HG02798 (cell line): ENCODE measurements at regions not wholly inside any gene's neighbourhood (a gene's known extent, or its start where the extent isn't known, plus 50 kb on each side); places are given as distances from the start of the nearest gene placed in this dataset.

ENCODE experiments used
- ATAC-seq: cut with Tn5 transposase; IDR thresholded peaks from one replicate; pipeline ENCODE4 v1.9.1; 2021; ENCODE audit warnings: mild to moderate bottlenecking; ENCODE audit not compliant: unreplicated experiment, poor library complexity

DNA sequence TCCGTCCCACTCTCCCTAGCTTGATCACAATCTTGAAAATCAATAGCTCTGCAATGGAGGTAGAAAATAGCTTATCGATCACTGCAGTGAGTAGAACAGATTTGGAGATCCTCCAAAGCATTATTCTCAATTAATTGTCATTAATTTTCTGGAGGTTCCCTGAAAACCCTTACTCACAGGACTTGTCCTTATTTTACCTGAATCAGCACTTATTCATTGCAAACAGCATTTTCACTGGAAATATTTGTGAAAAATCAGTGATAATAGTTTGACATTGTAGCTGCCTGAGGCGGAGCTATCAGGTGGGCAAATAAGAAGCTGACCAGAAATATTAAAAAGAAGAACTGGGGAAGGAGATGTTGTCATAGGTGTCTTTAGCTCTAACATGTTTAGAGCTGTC is 294.6 kb upstream of the ZSWIM2 start:
- no peak for ATAC-seq

DNA sequence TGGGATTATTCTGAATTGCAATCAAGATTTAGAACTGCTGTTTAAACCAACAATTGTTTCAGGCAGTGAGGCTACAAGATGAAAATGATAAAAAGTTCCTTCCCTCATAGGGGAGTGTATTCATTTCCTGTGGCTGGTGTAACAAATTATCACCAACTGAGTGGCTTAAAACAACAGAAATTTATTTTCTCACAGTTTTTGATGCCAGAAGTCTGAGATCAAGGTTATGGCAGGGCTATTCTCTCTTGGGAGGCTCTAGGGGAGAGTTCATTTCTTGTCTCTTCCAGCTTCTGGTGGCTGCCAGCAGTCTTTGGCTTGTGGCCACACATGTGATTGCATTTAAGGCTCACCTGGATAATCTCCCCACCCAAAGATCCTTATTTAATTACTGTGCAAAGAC is 290.5 kb upstream of the ZSWIM2 start:
- no peak for ATAC-seq

DNA sequence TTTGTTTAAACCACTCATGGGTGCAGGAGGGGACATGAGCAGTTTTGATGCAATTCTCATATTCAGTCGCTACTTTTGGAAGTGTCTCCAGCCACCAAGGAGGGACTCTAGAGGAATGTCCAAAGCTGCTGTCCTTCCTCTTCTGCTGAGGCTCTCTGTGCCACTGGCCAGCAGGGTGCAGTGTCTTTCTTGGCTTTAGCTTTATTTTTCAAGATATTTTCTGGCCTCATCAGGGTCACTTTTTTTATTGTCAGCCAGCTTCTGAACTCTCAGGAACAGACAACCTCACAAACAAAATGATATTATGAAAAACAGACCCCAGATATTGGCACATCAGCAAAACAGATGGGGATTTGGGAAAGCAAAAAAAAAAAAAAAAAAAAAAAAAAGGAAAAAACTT is 289.3 kb upstream of the ZSWIM2 start:
- peak; percentile 68 for ATAC-seq

DNA sequence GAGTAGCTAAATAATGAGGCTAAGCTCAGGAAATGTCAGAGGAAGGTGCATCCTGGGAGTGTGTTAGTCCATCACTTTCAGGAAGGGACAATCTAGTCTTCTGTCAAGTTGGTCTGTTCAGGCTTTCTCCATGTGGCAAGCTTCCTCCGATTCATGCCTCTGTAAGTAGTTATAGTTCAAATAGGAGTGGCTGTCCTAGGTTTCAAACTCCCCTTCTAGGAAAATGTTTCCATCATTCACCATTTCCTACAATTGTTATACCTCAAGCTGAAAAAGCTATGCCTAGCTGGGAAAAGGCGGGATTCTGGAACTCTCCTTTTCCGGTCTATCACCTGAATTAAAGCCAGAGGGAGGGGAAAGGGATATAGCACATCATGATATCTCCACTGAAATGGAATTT is 287.7 kb upstream of the ZSWIM2 start:
- no peak for ATAC-seq

DNA sequence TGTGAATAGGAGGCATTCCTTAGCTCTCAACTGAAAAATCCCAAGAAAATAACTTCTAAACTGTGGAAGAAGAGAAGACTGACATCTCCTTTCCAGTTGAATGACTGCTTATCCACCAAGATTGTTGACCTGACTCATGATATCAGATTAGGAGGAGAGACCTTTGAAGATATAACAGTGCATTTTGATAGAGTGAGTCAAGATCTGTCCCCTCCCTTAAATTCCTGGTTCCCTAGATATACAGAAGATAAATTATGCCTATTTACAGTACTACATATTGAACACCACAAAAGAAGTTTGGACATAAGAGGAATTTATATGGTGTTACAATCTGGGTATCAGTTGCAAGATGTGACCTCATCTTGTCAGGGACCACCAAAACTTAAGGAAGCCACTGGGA is 285.3 kb upstream of the ZSWIM2 start:
- ATAC-seq: no peak

DNA sequence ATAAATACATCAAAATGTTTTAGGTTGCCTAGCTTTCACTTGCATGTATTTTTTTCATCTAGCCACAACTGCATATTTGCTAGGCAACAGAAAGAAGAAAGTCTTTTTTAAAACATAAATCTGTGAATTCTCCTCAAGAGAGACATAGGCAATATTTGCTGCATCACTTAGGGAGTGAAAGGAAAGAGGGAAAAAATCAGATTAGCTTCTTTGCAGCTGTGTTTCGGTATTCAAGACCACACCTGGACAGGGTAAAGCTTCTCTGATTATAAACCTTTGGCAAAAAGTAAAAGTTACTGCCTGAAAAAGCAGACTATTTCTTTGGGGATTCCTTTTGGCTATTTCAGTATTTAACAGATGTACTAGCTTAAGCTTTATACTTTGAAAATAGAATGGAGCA is 280.9 kb upstream of the ZSWIM2 start:
- ATAC-seq: no peak

DNA sequence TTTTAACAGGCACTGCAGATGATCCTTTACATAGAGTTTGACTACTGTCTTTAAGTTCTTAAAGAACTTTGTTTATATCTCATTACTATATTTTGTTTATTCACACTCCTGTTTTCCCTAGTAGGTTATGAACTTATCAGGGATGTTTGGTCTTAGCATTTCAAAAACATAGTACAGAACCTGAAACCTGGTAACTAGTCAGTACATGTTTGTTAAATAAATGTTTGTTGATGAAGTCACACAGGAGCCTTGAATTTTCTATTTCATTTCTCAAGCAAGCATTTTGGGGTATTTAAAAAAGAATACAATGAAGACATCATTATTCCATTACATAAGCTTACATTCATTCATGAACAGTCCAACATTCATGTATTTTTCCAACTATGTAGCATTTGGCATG is 280.3 kb upstream of the ZSWIM2 start:
- no peak for ATAC-seq

DNA sequence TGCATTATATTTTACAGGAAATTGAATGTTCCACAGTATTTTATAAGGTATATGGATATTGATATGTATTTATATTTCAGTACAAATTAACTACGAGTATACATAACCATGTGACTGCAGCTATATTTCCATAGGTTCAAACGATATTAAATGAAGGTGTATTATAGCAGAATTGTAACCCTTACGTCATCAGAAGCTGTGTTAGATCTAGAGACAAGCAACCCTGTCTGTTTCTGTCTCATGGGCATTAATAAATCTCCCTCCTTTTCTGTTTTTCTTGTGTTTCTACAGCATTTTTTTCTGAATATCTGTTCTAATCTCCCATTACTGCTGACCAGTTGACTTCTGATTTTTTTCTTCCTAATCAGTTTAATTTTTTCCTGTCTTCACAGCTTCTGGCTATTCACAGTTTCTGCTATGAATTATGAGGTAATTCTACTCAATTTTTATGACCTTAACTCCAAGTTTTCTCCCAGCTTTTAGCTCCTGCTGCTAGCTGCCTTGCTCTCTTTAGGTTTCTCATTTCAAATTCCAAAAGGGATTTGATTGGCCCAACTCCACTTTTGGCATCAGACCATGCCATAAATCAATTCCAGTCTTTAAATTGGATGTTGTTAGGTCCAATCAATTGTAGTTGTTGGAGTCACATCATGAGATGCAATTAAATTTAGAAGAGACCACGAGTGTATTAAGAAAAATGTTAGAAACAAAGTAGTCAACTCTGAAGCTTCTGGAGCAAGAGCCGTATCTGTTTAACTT is 277.5 kb upstream of the ZSWIM2 start:
- no peak for ATAC-seq

DNA sequence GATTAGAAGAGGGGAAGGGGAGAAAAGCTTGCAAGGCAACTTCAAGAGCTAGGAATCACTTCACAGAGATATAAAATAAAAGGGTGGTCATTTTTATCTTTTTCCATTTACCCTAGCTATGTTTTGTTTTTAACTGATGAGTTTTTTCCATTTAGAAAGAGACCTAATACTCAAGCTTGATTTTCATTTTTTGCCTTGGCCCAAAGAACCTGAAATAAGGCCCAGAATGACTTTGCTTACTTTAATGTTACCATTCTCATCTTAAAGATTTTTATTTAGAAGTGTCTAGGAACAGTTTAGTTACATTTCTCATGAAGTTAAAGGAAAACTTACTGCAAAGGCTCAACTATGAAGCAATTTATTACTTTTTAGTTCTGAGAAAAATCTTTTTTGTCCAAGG is 276.3 kb upstream of the ZSWIM2 start:
- ATAC-seq: no peak

DNA sequence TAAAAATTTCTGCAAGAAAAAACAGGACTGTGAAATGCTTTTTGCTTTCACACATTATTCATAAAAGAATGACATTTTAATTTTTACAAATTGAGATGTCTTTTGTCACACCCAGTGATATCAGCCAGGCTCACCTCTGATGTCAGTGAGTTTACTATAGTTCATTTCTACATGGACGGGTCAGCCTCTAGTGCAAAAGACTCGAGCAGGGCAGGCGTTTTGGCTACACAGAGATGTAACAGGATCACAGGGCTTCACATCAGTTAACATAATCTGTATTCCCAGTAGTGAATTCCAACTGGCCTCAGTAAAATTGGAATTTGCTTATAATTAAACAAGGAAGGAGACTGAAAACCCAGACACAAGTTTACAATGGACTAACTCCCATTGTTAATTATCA is 275.6 kb upstream of the ZSWIM2 start:
- ATAC-seq: no peak

DNA sequence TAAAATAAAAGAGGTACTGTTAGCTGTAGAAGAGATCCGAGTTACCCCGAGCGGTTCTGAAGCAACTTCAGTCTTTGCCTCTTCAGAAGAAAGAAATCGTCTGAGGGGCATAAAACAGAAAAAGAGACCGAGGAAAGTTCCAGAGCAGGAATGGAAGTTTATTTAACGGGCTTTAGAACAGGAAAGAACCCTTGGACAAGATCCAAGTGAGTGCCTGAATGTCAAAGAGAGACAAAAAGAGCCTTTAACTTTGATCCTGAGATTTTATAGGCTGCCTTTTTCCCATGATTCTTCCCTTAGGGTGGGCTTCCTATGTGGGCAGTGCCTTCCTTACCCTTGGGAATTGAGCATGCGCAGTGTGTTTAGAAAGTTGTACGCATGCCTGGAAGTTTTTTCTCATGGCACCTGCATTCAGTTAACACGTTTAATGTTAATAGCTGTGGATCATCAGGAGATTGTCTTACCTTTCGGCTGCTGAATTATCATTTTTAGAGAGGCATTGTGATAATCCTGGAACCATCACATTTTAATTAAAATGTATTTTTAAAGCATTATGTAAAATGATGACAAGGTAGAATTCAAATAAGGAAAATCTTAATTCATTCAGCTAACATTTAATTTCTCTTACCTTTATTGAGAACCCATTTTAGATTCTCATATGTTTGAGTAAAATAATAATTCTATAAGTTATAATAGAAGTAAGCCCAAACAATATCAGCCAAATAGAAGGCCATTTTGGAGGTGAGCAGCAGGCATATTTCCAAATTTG is 269.5 kb upstream of the ZSWIM2 start:
- no peak for ATAC-seq

DNA sequence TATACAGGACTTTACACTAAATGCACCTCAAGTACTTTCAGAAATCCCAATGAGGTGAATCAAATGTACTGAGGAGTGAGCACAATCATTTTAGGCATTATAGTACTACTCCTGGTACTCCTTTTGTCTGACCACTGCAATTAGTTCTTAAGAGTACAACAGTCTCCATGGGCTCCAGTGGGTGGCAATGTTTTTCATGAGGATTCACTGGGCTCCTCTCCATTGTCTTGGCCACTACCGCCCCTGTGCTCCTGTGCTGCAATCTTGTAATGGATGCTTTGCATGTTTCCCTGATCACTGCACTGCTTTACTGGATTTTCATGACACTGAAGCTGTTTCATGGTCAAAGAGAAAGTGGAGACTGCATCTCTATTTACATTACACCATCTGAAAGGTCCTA is 268.5 kb upstream of the ZSWIM2 start:
- no peak for ATAC-seq

DNA sequence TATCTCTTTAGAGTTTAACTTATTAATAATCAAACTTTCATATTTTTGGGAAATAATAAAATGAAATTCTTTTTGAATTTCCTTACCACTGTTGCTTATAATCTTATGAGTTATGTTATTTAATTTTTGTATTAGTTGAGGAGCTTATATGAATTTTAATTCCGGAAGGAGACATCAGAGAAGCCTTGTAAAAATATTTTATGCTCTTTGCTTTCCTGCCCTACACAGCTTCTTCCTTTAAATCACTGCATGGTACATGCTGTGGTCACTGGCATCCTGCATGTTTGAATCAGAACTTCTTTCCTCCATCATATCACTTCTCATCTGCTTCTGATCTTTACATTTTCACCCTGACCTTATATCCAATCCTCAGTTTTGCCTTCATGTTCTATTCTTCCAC is 266.7 kb upstream of the ZSWIM2 start:
- ATAC-seq: no peak

DNA sequence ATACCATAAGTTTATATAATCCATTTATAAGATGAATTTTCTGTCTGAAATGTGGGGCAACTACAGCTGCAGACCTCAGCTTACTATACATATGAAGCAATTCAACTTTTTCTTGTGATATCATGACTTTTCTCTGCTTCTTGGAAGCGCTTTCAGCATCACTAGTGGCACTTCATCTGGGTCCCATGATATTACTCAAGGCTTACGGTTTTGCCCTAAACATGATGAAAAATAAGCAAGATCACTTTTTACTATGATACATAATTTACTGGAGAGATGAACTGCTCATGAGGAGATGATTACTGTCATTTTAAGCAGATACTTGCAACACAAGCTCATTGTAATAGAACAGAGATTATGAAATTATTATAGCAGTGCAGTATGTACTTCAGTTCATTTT is 258.0 kb upstream of the ZSWIM2 start:
- ATAC-seq: no peak

DNA sequence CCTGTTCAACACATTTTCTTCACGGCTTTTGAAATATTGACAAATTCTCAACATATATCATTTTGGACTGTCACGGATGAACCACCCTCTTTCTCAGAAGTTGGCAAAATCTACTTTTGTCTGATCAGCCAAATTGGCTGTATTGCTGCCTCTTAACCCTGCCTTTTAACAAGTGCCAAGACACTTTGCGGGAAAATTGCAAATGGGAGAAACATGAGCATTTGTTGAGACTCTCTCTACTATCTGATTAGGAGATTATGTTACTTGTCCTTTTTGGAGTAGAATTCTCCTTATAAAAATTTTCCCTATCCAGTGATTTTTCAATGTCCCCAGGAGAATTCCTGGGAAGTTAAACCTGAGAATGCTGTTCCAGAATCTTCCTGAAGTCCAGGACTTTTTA is 256.2 kb upstream of the ZSWIM2 start:
- no peak for ATAC-seq

DNA sequence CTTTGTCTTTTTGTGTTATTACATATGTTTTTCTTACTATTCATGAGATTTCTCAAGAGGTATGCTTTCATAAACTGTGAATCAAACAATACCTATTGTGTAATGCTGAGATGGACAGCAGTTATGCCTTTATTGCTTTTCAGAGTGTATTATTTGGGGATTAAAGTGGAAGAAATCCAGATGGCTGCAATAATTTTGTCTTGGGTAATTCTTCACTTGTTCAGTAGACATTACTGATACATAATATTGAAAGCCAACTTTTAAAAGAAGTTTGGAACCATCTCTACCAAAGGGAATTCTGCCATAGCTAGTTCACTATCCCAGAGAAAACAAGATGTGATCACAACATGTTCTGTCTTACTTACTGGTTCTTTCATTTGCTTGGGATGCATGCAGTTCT is 253.4 kb upstream of the ZSWIM2 start:
- no peak for ATAC-seq

DNA sequence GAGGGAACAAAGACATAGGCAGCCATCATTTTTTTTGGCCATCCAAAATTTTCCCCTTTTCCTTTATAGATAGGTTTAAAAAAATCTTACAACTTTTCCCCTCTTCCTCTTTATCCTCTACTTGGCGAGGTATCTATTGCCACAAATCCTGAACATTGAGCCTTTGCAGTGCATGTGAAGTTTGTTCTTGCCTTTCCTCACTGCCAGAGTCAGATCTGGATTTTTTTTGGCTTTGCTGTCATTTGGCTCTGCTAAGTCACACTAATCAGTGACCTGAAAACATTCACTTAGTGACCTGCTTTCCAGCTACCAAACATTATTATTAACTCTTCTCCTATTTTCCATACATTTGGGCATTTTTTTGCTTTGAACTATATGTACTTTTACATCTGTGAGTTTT is 249.2 kb upstream of the ZSWIM2 start:
- ATAC-seq: no peak

DNA sequence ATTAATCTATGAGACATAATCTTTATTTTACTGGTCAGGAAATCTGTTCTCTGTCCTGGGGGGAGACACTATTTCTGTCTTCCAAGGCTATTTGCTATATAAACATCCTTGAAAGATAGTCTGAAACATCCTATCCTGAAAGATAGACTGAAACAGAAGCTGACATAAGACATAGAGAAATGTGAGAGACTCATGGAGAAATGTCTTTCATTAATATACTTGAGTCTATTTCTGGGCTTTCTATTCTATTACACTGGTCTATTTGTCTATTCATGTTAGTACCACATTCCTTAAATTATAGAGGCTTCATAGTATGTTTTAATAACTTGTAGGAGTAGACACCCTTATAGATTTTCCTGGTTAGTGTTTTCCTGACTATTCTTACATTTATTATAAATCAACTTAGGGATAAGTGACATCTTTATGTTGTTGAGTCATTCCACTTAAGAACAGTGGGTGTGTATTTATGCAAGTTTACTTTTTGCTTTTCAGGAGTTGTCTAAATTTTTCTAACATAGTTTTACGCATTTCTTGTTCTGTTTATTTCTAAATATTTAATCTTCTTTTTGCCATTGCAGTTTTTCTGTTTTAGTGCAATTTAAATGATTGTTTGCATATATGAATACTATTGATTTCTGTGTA is 244.9 kb upstream of the ZSWIM2 start:
- ATAC-seq: no peak

DNA sequence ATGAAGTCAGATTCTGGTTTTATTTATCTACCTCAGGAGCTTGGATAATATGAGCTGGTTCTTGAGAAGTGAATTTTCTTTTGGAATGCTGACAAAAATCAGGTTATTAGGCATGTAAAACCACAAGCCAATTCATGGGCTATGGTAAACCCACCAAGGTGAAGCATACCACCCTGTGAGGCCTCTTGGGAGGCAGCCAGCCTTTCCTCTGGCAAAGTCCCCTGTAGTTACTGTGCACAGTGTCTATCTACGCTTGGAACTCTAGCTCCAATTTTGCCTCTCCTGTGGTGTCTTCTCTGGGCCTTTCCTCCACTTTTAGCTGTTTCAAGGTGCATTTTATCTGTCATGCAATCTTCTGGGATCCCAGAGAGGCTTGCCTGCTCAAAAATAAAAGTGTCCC is 242.7 kb upstream of the ZSWIM2 start:
- no peak for ATAC-seq

DNA sequence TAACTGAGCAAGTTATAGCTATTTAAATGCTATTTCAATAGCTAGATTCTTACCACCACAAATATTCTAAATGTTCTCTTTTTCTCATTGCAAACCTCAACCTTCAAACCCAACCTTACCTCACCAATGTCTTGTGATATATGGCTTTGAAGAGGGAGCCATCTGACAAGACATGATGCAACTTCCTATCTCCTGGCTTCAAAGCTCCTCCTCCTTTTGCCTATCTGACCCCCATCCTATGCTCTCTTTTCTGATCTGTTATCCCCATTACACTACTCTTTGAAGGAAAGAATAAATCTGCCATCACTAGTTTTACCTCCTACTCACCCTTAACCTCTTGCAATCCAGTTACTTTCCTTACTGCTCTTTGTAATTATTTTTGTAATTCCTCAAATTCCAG is 235.6 kb upstream of the ZSWIM2 start:
- no peak for ATAC-seq

DNA sequence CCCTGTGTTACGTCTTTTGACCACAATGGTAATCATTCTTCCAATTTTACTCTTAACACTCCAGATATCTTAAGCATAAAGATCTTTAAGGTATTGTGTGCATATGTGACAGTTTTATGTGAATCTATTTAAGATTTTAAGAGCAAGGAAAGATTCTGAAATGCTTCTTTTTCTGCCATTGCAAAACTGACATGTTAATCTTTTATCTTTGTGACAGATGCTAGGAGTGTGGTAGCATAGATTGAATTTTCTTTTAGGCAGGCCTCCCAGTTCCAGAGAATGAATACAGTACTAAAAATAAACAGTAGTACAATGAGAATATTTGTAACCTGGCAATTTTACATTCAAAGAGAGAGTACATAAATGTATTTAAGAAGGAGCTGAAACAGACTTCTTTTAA is 232.5 kb upstream of the ZSWIM2 start:
- ATAC-seq: no peak

DNA sequence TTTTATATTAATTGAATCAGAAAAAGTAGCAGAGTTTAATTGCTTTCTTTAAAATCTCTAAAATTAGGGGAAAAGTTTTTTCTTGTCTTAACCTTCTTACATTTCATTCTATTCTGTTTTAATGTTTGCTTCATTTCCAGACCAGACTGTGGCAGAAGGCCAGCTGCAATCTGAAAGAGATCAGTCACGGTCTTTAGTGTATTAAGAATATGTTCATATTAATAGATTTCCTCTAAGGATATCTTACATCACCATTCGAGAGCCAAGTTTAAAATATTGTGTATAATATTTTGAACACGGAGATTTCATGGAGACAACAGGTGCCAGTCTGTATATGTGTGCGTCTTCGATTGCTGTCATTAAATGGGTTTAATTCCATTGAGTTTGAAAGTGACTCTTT is 230.9 kb upstream of the ZSWIM2 start:
- no peak for ATAC-seq
